ENCODE measurements at regions not wholly inside any gene's neighbourhood (a gene's known extent, or its start where the extent isn't known, plus 50 kb on each side); places are given as distances from the start of the nearest gene placed in this dataset.

GRCh38 chr21:26753822-26754221 lies 91.4 kb downstream of the ADAMTS1 start:
- H3K4me3 ChIP-seq (ENCODE audit: low read depth in 1 of 2, low read length in 2 of 2), result no peak overlapping the region
- H3K36me3 ChIP-seq (ENCODE audit: insufficient read depth, low read length), result no peaks in the 10 kb centered on the region
- TF ChIP-seq CTCF (IDR thresholded peaks at IDR 0.05; ENCODE audit: borderline replicate concordance, extremely low read depth, low read length, poor library complexity, severe bottlenecking) (no peak), EZH2 (IDR thresholded peaks at IDR 0.05; ENCODE audit: borderline replicate concordance, low read depth, low read length, severe bottlenecking) (no peak)
- no peaks in the 10 kb centered on the region for H4K20me1 ChIP-seq (ENCODE audit: insufficient read depth, low read length)
- ATAC-seq (ENCODE audit: insufficient read depth, low read depth), result no peak
- H3K9me3 ChIP-seq (ENCODE audit: insufficient read depth, low read length, severe bottlenecking), result no peaks in the 10 kb centered on the region
- no peak overlapping the region for H3K4me2 ChIP-seq (ENCODE audit: insufficient read depth, low read length)
- DNase-seq, result no peak
- H3K27me3 ChIP-seq (ENCODE audit: insufficient read depth, low read length, poor library complexity), result no peaks in the 10 kb centered on the region
- H2AFZ ChIP-seq (ENCODE audit: low read depth, low read length), result no peak overlapping the region
- H3K9ac ChIP-seq (ENCODE audit: low read depth, low read length), result no peak overlapping the region
- no peaks in the 10 kb centered on the region for H3K4me1 ChIP-seq (ENCODE audit: insufficient read depth, low read length)
- H3K27ac ChIP-seq (ENCODE audit: low read length), result no peak overlapping the region
- H3K79me2 ChIP-seq (ENCODE audit: insufficient read depth, low read length), result no peaks in the 10 kb centered on the region

GRCh38 chr21:26752849-26753248 lies 92.4 kb downstream of the ADAMTS1 start:
- no peak for TF ChIP-seq CTCF (IDR thresholded peaks at IDR 0.05; ENCODE audit: borderline replicate concordance, extremely low read depth, low read length, poor library complexity, severe bottlenecking)
- TF ChIP-seq EZH2 (IDR thresholded peaks at IDR 0.05; ENCODE audit: borderline replicate concordance, low read depth, low read length, severe bottlenecking), result no peak
- H3K36me3 ChIP-seq (ENCODE audit: insufficient read depth, low read length), result no peaks in the 10 kb centered on the region
- H4K20me1 ChIP-seq (ENCODE audit: insufficient read depth, low read length), result no peaks in the 10 kb centered on the region
- DNase-seq (no peak), ATAC-seq (ENCODE audit: insufficient read depth, low read depth) (no peak)
- no peaks in the 10 kb centered on the region for H3K9me3 ChIP-seq (ENCODE audit: insufficient read depth, low read length, severe bottlenecking)
- H3K4me1 ChIP-seq (ENCODE audit: insufficient read depth, low read length), result no peaks in the 10 kb centered on the region
- no peak overlapping the region for H3K4me2 ChIP-seq (ENCODE audit: insufficient read depth, low read length)
- H3K79me2 ChIP-seq (ENCODE audit: insufficient read depth, low read length), result no peaks in the 10 kb centered on the region
- H3K4me3 ChIP-seq (ENCODE audit: low read depth in 1 of 2, low read length in 2 of 2), result no peak overlapping the region
- H3K27me3 ChIP-seq (ENCODE audit: insufficient read depth, low read length, poor library complexity), result no peaks in the 10 kb centered on the region
- no peak overlapping the region for H3K9ac ChIP-seq (ENCODE audit: low read depth, low read length)
- H2AFZ ChIP-seq (ENCODE audit: low read depth, low read length), result no peak overlapping the region
- H3K27ac ChIP-seq (ENCODE audit: low read length), result no peak overlapping the region

- Histone ChIP-seq H3K36me3 (ENCODE audit: insufficient read depth, low read length) (no peaks in the 10 kb centered on the region), H3K4me2 (ENCODE audit: insufficient read depth, low read length) (no peak overlapping the region), H3K9ac (ENCODE audit: low read depth, low read length) (no peak overlapping the region), H3K4me3 (ENCODE audit: low read depth in 1 of 2, low read length in 2 of 2) (no peak overlapping the region), H3K27ac (ENCODE audit: low read length) (no peak overlapping the region), H2AFZ (ENCODE audit: low read depth, low read length) (no peak overlapping the region), H3K9me3 (ENCODE audit: insufficient read depth, low read length, severe bottlenecking) (no peaks in the 10 kb centered on the region), H3K4me1 (ENCODE audit: insufficient read depth, low read length) (no peaks in the 10 kb centered on the region), H3K79me2 (ENCODE audit: insufficient read depth, low read length) (no peaks in the 10 kb centered on the region), H4K20me1 (ENCODE audit: insufficient read depth, low read length) (no peaks in the 10 kb centered on the region), H3K27me3 (ENCODE audit: insufficient read depth, low read length, poor library complexity) (no peaks in the 10 kb centered on the region)
- TF ChIP-seq EZH2 (IDR thresholded peaks at IDR 0.05; ENCODE audit: borderline replicate concordance, low read depth, low read length, severe bottlenecking), result no peak
- TF ChIP-seq CTCF (IDR thresholded peaks at IDR 0.05; ENCODE audit: borderline replicate concordance, extremely low read depth, low read length, poor library complexity, severe bottlenecking), result no peak
- no peak for ATAC-seq (ENCODE audit: insufficient read depth, low read depth)
- DNase-seq, result no peak
Measured at GRCh38 chr21:26751305-26751704, 93.9 kb downstream of the ADAMTS1 start.

- Histone ChIP-seq H3K27ac (ENCODE audit: low read length) (no peak overlapping the region), H3K36me3 (ENCODE audit: insufficient read depth, low read length) (no peaks in the 10 kb centered on the region), H3K9me3 (ENCODE audit: insufficient read depth, low read length, severe bottlenecking) (no peaks in the 10 kb centered on the region), H4K20me1 (ENCODE audit: insufficient read depth, low read length) (no peaks in the 10 kb centered on the region), H3K4me1 (ENCODE audit: insufficient read depth, low read length) (no peaks in the 10 kb centered on the region), H3K27me3 (ENCODE audit: insufficient read depth, low read length, poor library complexity) (no peaks in the 10 kb centered on the region), H2AFZ (ENCODE audit: low read depth, low read length) (no peak overlapping the region), H3K9ac (ENCODE audit: low read depth, low read length) (no peak overlapping the region), H3K79me2 (ENCODE audit: insufficient read depth, low read length) (no peaks in the 10 kb centered on the region), H3K4me2 (ENCODE audit: insufficient read depth, low read length) (no peak overlapping the region), H3K4me3 (ENCODE audit: low read depth in 1 of 2, low read length in 2 of 2) (no peak overlapping the region)
- TF ChIP-seq EZH2 (IDR thresholded peaks at IDR 0.05; ENCODE audit: borderline replicate concordance, low read depth, low read length, severe bottlenecking) (no peak), CTCF (IDR thresholded peaks at IDR 0.05; ENCODE audit: borderline replicate concordance, extremely low read depth, low read length, poor library complexity, severe bottlenecking) (no peak)
- DNase-seq, result no peak
- ATAC-seq (ENCODE audit: insufficient read depth, low read depth), result no peak
Measured at GRCh38 chr21:26748066-26748465, 97.1 kb downstream of the ADAMTS1 start.
